ENCODE measurements at regions not wholly inside any gene's neighbourhood (a gene's known extent, or its start where the extent isn't known, plus 50 kb on each side); places are given as distances from the start of the nearest gene placed in this dataset.

DNA sequence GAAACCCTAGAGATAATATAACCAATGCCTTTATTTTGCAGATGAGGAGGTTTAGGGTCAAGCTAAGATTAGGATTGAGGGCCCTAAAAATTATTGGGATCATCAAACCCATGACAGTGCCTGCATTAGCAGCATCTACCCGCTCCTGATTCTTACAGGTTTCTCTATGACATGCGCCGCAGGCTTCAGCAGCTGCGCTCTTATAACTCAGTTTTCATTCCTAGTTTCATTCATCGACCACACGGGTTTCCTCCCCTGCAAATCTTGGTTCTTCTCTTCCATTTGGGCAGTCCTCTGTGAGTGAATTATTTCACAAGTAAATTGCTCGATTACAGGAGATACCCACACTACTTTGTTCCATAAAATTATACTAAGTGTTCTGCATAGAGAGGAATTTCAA is 137.2 kb downstream of the SLC24A2 start:
- H3K4me1 Mint-ChIP-seq, result no peaks in the 10 kb centered on the region
- no peaks in the 10 kb centered on the region for H3K79me2 ChIP-seq (ENCODE audit: low read depth)
- H3K27me3 Mint-ChIP-seq (ENCODE audit: insufficient read depth, low read depth), result peaks cover 2% of the 10 kb centered on the region
- H3K4me1 ChIP-seq, result no peaks in the 10 kb centered on the region
- DNase-seq (ENCODE audit: low spot score), result no peak
- H3K9ac ChIP-seq, result no peak overlapping the region
- no peaks in the 10 kb centered on the region for H3K27me3 ChIP-seq
- H3K4me3 Mint-ChIP-seq, result no peak overlapping the region
- H2AFZ ChIP-seq (replicated peaks), result no peak overlapping the region
- H3K9me3 ChIP-seq (ENCODE audit: low read depth), result no peaks in the 10 kb centered on the region
- no peaks in the 10 kb centered on the region for H4K20me1 ChIP-seq (ENCODE audit: low read depth)
- H3K4me2 ChIP-seq, result no peak overlapping the region
- no peak overlapping the region for H3K27ac ChIP-seq
- H3K4me3 ChIP-seq, result no peak overlapping the region
- no peaks in the 10 kb centered on the region for H3K36me3 Mint-ChIP-seq
- H3K36me3 ChIP-seq, result no peaks in the 10 kb centered on the region
- no peaks in the 10 kb centered on the region for H3F3A ChIP-seq (ENCODE audit: low read depth)
- no peaks in the 10 kb centered on the region for H3K9me3 Mint-ChIP-seq
- TF ChIP-seq CTCF (IDR thresholded peaks at IDR 0.05), result no peak
- TF ChIP-seq EZH2 (IDR thresholded peaks at IDR 0.05), result no peak
- TF ChIP-seq EZH2phosphoT487 (IDR thresholded peaks at IDR 0.05), result no peak
- H3K27ac Mint-ChIP-seq, result no peak overlapping the region

- Mint-ChIP-seq H3K27me3 (ENCODE audit: insufficient read depth, low read depth) (no peaks in the 10 kb centered on the region), H3K9me3 (no peaks in the 10 kb centered on the region), H3K27ac (no peak overlapping the region), H3K4me3 (no peak overlapping the region), H3K4me1 (no peaks in the 10 kb centered on the region), H3K36me3 (no peaks in the 10 kb centered on the region)
- H3K27me3 ChIP-seq, result no peaks in the 10 kb centered on the region
- no peak for DNase-seq (ENCODE audit: low spot score)
- no peak overlapping the region for H3K4me3 ChIP-seq
- H2AFZ ChIP-seq (replicated peaks), result no peak overlapping the region
- no peak overlapping the region for H3K4me2 ChIP-seq
- no peaks in the 10 kb centered on the region for H3F3A ChIP-seq (ENCODE audit: low read depth)
- no peak overlapping the region for H3K9ac ChIP-seq
- no peaks in the 10 kb centered on the region for H3K4me1 ChIP-seq
- H3K79me2 ChIP-seq (ENCODE audit: low read depth), result no peaks in the 10 kb centered on the region
- H4K20me1 ChIP-seq (ENCODE audit: low read depth), result no peaks in the 10 kb centered on the region
- H3K27ac ChIP-seq, result no peak overlapping the region
- TF ChIP-seq CTCF (IDR thresholded peaks at IDR 0.05) (no peak), EZH2 (IDR thresholded peaks at IDR 0.05) (no peak), EZH2phosphoT487 (IDR thresholded peaks at IDR 0.05) (no peak)
- no peaks in the 10 kb centered on the region for H3K9me3 ChIP-seq (ENCODE audit: low read depth)
- H3K36me3 ChIP-seq, result no peaks in the 10 kb centered on the region
Measured at GRCh38 chr9:19650312-19650711, 138.5 kb downstream of the SLC24A2 start.

DNA sequence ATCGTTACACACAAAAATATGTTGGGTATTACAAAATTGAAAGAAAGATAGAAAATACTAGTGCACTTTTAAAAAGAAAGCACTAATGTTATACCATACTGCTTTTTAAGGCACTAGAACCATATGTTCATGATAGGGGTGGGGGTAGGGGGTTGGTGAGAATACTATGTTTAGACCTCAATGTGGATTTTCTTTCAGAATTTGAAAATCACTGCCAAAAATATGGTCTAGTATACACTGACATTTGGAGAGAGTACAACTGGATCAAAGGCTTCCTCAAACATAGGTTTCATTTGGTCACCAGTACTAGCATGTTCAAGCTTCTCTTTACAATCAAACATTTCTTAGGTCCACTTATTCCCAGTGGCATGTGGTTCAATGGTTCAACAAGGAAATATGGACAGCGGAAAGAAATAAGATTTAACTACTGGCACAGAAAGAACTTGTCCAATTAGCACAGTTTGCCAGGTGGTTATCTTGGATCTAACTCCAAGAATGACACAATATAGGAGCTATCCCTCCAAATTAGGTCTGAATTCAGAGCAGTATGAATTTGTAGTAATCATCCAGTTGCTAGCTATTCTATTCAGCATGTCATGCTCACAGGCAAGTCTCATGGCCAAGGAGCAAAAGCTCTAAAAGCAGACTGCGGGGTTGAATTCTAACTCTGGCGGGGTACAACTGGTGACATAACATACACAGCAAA is 139.3 kb downstream of the SLC24A2 start:
- no peak overlapping the region for H3K27ac ChIP-seq
- no peaks in the 10 kb centered on the region for H3K9me3 ChIP-seq (ENCODE audit: low read depth)
- TF ChIP-seq EZH2 (IDR thresholded peaks at IDR 0.05), result no peak
- no peak for TF ChIP-seq CTCF (IDR thresholded peaks at IDR 0.05)
- DNase-seq (ENCODE audit: low spot score), result no peak
- Mint-ChIP-seq H3K27ac (no peak overlapping the region), H3K4me3 (no peak overlapping the region), H3K27me3 (ENCODE audit: insufficient read depth, low read depth) (no peaks in the 10 kb centered on the region), H3K36me3 (no peaks in the 10 kb centered on the region), H3K4me1 (no peaks in the 10 kb centered on the region), H3K9me3 (no peaks in the 10 kb centered on the region)
- no peak overlapping the region for H2AFZ ChIP-seq (replicated peaks)
- H4K20me1 ChIP-seq (ENCODE audit: low read depth), result no peaks in the 10 kb centered on the region
- H3K4me1 ChIP-seq, result no peaks in the 10 kb centered on the region
- no peak overlapping the region for H3K4me2 ChIP-seq
- H3K79me2 ChIP-seq (ENCODE audit: low read depth), result no peaks in the 10 kb centered on the region
- no peak overlapping the region for H3K9ac ChIP-seq
- H3F3A ChIP-seq (ENCODE audit: low read depth), result no peaks in the 10 kb centered on the region
- H3K4me3 ChIP-seq, result no peak overlapping the region
- H3K36me3 ChIP-seq, result no peaks in the 10 kb centered on the region
- no peaks in the 10 kb centered on the region for H3K27me3 ChIP-seq
